HG03066 (cell line): ENCODE measurements at regions not wholly inside any gene's neighbourhood (a gene's known extent, or its start where the extent isn't known, plus 50 kb on each side); places are given as distances from the start of the nearest gene placed in this dataset.

Experiments
- ATAC-seq: cut with Tn5 transposase; IDR thresholded peaks from one replicate; pipeline ENCODE4 v1.9.1; 2021; ENCODE audit warnings: low read depth; ENCODE audit not compliant: unreplicated experiment

DNA sequence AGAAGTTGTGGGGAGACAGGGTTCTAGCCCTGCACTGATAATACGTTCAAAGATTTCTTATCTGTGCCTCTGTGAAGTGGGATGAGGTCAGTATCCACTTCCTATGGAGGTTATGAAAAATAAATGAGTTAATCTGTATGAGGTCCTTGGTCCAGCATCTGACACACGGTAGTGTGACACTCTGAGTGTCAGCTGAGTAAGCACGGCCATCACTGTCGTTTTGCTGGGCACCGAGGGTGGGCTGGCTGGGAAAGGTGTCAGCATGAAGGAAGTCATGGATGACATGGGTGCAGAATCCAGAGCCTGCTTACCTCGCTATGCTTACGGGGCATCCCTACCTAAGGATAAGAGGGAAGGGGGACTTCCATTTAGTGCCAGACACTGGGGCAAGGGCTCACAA is 150.3 kb downstream of the INHBB start:
- no peak for ATAC-seq

DNA sequence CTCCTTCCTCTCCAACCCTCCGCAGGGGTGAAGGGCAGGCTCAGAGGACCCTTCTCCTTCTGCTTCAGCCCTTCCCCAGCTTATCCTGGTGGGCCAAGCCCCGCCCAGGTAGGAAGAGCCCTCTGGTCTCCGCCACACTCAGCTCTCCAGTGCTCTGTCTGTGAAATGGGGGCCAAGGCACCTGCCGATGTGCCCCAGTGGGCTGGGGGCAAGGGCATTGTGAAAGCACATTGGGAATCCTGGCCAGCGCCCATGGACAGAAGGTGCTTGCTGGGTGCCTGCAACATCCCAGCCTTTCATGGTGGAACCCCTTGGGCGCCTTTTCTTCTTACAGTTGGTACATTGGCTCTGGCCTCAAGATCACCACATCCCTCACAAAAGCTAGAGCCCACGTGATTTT is 150.8 kb downstream of the INHBB start:
- ATAC-seq = no peak

DNA sequence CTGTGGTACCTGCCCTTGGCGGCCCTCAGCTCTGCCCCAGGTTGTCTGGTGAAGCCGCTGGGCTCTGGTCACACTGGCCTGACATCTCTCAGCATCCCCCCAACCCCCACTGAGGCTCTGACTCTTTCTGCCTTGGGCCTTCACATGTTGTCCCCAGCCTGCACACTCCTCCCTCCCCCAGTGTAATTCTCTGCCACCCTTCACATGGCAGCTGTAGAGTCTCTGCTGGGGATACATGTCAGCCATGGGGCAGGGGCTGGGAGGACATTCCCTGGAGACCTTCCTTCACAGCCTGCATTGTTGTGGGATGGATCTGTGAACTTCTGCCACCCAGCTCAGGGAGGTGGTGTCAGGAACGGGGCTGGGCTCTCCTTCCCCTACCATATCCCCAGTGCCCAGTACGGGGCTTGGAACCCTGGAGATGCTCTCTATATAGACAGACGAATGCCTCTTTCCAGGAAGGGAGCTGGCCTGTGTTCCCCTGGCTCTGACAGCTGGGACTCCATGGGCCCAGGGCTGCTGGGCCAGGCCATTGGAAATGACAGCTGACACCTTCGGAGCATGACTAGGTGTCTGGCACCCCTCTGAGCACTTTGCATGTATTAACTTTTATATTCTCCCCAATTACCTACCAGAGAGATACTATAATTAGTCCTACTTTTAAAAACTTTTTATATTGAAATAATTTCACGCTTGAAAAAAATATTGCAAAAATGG is 151.5 kb downstream of the INHBB start:
- no peak for ATAC-seq

DNA sequence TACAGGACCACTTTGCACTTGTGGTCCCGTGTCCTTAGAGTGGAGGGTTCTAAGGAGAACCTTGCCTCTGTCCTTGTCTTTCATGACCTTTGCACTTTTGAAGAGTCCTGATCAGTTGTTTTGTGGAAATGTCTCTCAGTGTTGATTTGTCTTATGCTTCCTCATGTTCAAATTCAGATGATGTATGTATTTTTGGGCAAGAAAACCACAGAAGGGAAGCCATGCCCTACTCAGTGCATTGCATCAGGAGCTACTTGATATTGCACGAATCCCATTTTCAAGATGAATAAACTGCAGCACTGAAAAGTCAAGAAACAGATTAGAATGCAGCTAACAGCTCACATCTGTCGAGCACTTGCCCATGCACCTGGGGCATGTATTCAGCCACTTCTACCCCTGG is 152.2 kb downstream of the INHBB start:
- no peak for ATAC-seq

DNA sequence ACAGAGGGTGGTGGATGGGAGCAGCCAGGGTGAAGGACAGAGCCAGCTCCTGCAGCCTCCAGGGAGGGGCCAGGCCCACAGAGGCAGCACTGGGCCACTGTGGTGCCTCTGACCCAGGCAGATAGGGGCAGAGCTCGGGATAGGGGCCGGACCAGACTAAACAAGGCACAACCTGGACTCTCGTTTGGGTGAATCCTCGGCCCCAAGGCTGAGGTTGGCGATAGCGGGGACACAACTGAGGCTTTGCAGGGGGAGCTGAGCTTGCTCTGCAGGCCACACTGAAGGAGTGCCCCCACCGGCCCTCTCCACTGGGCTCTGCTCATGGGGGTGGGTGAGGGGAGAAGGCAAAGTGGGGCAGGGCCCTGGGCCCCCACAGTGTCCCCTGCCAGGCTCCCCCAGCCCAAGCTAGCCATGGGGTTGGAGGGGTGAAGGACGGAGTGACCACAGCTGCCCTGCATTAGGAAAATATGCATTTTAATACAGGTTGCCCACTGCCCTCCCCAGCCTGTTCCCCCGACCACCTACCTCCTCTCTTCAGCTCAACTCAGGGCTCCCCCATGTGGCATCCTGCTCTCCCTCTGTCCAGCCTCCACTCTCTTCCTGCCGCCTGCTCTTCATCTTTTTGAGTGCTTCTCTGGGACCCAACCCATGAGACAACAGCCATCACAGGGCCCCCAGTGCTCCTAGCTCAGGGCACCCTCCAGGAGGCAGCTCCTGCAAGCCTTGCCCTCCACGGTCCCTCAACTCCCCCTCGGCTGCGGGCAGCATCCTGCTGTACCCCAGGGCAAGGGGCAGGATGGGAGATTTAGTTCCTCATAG is 152.8 kb downstream of the INHBB start:
- no peak for ATAC-seq

DNA sequence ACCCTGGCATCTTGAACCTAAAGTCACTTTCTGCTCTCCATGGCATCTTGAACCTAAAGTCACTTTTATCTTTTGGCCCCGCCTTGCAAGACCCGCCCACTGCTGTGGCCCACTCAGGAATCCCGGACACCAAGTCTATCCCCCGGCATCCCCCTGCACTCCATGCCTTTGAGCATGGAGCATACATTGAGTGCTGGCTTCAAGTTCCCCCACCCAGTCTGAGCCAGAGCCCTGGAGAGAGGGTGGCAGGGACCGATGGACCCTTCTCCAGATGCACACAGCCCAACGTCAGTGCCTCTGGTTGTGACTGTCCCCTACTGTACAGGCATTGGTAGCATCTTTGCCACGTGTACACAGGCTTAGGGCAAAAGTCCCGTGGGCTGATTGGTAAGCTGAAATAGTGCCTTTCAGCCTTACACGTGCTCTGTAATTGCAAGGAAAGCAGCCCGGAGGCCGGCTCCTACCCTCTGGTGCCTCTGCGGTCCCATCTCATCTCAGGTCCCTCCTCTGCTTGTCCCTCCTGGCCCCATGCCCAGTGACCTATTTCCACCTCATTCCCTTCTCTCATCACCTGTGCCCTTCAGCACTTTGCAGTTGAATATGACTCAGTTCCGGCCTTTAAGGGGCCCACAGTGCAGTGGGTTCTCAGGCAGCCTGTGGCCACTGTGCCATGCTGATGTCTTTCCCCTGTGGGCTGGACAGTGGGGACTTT is 154.0 kb downstream of the INHBB start:
- ATAC-seq = no peak

DNA sequence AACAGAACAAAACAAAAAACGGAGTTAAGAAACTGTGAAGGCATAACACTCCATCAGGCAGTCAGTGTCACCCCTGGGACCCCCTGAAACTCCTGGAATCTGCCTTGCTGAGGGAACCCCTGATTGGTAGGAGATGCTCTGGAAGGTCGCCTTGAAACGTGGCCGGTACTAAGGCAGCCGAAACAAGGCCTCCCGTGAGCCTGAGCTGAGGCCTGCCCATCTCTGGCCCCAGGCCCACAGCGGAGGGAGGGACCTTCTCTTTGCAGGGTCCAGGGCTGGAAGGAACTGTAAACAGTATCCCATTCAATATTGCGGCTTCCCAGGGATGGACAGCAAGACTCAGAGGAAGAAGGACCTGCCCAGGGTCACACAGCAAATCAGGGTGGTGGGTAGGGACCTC is 155.7 kb downstream of the INHBB start:
- no peak for ATAC-seq

DNA sequence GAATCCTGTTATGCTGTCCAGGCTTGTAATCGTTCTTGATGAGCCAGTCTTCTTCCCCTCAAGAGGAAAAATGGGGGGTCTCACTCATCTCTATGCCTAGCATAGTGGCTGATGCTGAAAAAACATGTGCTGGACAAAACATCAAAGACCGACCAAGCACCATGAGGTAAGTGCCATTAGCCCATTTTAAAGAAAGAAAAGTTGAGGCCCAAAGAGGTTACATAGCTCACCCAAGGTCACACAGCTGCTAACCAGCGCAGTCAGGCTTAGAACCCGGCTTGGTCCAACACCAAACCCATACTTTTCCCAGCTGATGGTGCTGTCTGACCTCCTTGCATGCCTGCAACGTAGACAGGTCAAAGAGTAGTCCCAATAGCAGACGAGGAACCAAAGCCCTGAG is 156.4 kb downstream of the INHBB start:
- no peak for ATAC-seq

DNA sequence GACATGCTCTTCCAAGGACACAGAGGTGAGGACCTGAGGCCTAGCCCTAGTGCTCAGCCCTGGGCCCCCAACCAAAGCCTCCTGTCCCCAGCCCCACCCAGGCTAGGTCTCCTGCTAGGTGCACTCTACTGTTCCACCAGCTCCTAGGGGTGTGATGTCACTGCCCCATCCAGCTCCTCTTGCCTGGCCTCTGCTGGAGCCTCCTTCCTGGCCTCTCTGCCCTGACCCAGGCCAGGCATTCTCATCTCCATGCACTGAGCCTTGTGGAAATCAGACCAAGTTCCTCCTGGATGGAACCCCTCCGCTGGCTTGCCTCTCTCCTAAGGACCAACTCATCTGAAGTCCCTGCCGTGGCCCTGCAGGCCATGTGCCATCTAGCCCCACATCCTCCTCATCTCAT is 156.8 kb downstream of the INHBB start:
- ATAC-seq = no peak

DNA sequence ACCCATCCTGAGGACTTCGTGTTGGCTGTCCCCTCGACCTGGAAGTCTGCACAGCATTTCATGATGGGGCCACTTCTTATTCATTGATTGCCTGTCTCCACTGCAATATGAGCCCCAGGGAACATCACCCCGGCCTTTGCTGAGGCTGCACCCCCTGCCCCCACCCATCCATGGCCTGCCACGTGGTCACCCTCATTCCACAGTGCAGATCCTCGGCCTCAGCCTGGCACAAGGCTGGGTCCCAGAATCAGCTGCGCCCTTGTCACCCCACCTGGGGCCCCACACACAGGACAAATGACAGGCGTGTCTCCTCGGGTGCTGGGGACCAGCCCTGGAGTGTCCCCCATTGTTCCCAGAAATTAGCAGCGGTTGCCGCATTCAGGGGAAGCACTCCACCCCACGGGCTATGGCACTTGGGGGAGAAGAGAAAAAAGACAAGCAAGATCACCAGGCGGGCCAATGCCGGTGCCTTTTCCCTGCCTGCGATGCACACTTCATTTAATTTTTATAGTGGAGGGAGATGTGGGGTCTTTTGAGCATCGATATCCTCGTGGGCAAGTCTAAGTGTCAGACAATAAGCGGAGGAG is 157.4 kb downstream of the INHBB start:
- no peak for ATAC-seq

DNA sequence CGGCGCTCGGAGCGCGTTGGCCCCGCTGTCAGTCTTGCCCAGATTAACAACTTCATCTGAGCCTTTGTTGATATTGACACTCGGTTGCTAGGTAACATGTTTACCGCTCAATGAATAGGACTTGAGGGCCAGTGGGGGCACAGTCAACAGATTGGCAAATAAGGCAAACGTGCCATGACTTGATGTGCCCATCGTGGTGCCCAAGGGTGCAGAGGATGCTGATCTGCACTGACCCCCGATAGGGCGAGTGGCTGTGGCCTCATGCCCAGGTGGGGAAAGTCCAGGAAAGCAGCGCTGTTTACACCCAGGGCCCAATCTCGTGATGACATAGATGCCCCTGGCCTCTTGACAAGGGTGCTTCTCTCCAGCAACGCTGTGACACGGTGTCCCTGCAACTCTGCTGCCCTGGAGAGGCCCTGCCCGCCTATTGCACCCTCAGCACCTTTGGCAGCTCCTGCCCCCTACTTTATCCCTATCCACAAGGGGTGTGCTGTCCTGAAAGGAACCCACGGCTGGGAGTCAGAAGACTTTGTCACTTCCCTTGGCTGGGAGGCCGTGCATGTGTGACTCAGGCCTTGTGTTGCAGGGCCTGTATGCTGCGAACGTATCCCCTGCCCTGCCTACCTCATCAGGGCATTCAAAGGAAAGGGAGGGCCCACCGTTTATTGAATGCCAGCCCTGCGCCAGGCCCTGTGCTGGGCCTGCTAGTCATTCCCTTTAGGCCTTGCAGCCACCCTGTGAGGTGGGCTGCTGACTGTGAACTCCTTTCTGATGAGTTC is 158.0 kb downstream of the INHBB start:
- no peak for ATAC-seq

DNA sequence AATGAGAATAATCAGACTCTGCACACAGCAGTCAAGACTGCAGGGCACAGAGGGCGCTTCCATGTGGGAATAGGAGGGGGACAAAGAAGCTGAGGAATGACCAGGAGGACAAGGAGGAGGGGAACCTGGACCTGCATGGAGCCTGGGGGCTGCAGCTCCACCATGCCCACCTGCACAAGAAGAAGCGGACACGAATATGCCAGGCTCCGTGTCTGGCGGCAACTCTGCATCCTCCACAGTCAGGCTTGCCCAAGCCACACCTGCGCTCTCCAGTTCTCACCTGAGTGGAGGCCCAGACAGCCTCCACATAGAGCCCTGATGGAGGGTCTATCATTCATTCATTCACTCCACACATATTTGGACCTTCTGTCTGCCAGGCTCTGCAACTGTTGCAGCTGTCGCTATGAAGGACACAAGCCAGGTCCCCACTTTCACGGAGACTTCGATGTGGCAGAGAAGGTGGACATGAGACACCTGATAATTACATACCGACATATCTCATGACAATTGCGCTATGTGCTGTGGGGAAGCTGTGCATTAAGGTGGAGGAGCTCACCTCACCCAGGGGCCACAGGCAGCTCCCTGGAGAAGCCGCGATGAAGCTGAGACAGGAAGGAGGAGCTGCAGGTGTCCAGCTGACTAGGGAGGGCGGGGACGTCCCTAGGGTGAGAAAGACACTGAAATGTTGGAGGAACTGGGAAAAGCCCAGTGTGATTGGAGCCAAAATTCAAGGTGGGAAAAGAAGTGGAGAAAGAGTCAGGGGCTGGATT is 159.2 kb downstream of the INHBB start:
- no peak for ATAC-seq

DNA sequence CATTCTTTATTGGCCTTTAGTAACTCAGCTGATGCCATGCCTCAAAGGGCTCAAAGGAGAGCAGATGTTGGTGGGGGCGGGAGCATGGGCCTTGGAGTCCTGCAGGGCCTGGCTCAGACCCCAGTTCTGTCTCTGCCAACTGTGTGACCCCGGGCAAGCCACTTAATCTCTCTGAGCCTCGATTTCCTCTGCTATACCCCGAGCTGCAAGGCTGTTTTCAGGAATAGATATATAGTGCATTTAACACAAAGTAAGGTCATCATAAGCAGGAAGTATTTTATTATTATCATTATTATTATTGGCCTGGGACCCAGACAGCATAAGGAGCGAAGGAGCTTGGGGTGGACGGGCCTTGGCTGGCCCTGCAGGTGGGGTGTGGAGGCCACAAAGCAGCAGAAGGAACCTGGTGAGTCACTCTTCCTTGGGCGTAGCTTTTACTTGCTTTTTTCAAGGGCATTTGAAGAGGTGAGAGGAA is 162.7 kb downstream of the INHBB start:
- ATAC-seq = no peak

DNA sequence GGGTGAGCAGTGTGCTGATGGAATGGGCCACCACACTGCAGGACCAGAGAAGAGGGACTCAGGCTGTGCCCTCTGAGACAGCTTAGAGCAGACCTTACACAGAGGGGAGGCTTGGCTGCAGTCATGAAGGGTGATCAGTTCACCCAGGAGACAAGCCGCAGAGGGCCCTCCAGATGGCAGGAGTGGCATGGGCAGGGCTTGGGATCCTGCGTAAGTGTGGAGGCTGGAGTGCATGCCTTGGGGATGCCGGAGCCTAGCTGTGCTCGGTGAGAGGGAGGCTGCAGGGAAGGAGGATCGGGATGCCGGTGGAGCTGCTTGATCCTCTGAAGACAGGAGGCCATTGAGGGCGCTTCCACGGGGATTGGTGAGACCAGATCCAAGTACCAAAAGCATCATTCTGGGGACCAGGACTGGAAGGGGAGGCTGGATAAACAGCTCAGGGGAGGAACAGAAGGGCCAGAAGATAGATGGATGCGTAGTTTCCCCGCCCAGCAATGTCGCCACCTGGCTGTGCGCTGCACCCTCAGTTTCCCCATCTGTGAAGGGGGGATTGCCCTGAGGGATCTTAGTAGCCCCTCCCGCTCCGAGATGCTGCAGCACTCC is 163.4 kb downstream of the INHBB start:
- no peak for ATAC-seq

DNA sequence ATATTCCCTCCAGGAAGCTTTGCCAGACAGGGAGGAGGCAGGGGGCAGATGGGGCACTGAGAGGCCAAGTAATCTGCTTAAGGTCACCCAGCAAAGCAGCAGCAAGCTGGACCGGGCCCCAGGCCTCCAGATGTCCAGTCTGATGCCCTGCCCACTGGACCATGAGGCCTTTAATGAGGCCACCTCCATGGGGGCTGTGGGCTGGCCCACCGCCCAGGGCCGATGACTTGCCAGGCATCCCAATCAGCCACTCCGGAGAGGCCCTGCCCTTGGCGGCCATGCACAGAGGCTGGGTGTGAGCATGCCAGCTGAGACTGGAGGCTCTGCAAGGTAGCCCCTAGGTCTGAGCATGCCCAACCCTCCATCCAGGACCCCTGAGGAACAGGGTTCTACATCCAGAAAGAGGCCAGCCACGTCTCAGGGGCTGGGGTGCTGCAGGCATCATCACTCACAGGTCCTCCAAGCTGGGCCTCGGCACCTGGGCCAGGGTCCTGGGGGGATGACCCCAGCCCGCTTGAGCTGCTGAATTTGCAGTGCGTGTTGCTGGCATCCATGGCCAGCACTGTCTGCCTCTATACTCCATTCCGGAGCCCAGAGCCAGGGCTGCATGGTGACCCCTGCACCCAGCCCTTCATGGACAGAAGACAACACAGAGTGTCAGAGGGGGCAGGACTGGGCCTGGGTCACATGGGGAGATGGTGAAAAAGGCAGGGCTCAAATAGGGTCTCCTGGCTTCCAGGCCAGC is 164.2 kb downstream of the INHBB start:
- no peak for ATAC-seq

DNA sequence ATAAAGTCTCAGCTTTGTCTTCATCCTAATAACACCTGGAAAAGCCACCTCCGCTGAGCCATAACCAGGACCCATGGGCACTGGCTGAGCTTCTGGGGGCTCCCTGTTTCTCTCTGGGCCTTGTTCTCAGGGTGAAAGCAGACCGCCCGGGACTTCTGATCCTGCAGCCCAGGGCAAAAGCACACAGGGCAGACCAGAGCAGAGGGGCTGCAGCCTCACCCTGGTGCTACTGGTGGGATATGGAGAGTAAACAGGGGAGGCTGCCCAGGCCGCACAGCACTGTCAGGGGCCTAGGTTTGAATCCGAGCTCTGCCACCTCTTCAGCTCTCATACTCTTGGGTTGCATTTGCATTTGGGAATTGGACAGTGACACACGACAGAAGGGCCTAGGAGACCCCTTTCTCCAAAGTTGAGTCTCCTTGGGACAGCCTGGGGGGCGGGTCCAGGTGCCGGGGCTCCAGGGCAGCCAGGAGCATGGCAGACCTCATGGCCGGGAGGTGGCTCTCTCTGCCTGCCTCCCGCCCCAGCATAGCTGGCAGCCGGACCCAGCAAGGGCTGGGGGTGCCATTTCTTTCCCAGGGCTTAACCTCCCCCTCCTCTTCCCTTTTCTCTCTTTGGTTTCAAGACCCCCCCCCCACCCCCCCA is 164.9 kb downstream of the INHBB start:
- no peak for ATAC-seq

DNA sequence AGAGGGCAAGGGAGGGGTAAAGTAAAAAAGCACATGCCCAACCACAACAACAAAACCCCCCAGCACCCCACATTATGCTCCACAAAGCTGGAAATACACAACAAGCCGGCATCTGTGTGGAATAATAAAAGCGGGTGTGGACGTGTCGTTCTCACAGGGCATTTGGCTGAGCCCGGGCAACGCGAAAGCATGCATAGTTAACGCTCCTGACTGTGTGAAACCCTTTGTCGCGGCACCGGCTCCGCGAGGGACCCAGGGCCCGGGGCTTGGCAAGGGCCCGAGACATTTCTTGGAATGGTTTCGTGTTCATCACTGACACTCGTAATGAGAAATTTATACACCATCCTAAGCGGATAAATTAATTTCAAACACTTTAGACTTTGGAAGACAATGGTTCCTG is 165.6 kb downstream of the INHBB start:
- no peak for ATAC-seq
